ENCODE measurements at regions not wholly inside any gene's neighbourhood (a gene's known extent, or its start where the extent isn't known, plus 50 kb on each side); places are given as distances from the start of the nearest gene placed in this dataset.

- Histone ChIP-seq H3K36me3 (no peaks in the 10 kb centered on the region), H3K27ac (replicated peaks in 1 of 4) (no peak overlapping the region), H3K4me3 (no peak overlapping the region), H3K9me3 (no peaks in the 10 kb centered on the region), H3K4me1 (no peaks in the 10 kb centered on the region), H3K27me3 (no peaks in the 10 kb centered on the region)
- TF ChIP-seq POLR2A (IDR thresholded peaks at IDR 0.05; ENCODE audit: low read depth) (no peak), POLR2AphosphoS5 (IDR thresholded peaks at IDR 0.05) (no peak), EP300 (IDR thresholded peaks at IDR 0.05) (no peak)
- TF ChIP-seq, protein P1, sequence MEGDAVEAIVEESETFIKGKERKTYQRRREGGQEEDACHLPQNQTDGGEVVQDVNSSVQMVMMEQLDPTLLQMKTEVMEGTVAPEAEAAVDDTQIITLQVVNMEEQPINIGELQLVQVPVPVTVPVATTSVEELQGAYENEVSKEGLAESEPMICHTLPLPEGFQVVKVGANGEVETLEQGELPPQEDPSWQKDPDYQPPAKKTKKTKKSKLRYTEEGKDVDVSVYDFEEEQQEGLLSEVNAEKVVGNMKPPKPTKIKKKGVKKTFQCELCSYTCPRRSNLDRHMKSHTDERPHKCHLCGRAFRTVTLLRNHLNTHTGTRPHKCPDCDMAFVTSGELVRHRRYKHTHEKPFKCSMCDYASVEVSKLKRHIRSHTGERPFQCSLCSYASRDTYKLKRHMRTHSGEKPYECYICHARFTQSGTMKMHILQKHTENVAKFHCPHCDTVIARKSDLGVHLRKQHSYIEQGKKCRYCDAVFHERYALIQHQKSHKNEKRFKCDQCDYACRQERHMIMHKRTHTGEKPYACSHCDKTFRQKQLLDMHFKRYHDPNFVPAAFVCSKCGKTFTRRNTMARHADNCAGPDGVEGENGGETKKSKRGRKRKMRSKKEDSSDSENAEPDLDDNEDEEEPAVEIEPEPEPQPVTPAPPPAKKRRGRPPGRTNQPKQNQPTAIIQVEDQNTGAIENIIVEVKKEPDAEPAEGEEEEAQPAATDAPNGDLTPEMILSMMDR (IDR thresholded peaks at IDR 0.05) = no peak
- WGBS = 52% methylated on average over 3 of the region's 3 CpGs
- DNase-seq (ENCODE audit: extremely low spot score) = no peak
- intact Hi-C loops (cut with DNase I) = no loop called here
These were observed 205.2 kb upstream of the ROBO2 start for GRCh38 chr3:76834657-76835056.

DNA sequence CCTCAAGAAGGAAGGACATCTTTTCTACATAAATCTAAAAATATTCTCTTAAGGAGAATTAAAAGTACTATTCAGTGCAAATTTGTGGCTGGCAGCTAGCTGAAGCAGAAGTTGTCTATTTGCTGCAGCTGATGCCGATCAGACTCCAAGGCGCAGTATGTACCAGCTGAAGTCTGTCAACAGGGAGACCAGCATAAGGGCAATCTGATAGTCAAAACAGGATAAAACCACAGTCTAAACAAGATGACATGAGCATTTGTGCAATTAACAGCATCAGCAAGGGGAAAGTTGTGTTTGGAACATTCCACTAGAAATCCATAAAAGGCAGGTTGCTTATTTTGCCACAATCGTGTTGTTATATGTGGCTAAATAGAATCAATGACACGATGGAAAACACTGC is 198.2 kb upstream of the ROBO2 start:
- no peaks in the 10 kb centered on the region for H3K9me3 ChIP-seq
- H3K27ac ChIP-seq (replicated peaks in 1 of 4) = no peak overlapping the region
- TF ChIP-seq POLR2AphosphoS5 (IDR thresholded peaks at IDR 0.05) (no peak), EP300 (IDR thresholded peaks at IDR 0.05) (no peak), POLR2A (IDR thresholded peaks at IDR 0.05; ENCODE audit: low read depth) (no peak)
- TF ChIP-seq, protein P1 (IDR thresholded peaks at IDR 0.05) = no peak
- intact Hi-C loops (cut with DNase I) = no loop called here
- no peaks in the 10 kb centered on the region for H3K36me3 ChIP-seq
- 38% methylated on average over 4 of the region's 4 CpGs for WGBS
- H3K27me3 ChIP-seq = no peaks in the 10 kb centered on the region
- no peaks in the 10 kb centered on the region for H3K4me1 ChIP-seq
- no peak overlapping the region for H3K4me3 ChIP-seq
- DNase-seq (ENCODE audit: extremely low spot score) = no peak

DNA sequence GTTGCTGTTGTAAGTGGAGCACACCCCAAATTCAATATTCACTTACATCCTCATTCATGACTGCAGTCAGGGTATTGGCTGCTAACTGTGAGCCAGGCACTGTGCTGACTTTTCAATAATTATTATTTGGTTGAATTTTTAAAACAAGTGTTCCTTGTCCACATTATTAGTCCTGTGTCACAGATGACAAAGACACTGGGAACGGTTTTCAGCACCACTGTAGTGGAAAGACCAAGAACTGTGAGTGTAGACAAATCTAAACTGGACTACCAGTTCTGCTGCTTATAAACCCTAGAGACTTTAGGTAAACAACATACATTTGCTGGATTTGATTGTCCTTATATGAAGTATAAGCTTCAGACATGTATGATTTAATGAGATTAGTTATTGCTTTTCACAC is 197.7 kb upstream of the ROBO2 start:
- no peaks in the 10 kb centered on the region for H3K9me3 ChIP-seq
- H3K27ac ChIP-seq (replicated peaks in 1 of 4) = no peak overlapping the region
- no peak for DNase-seq (ENCODE audit: extremely low spot score)
- no peaks in the 10 kb centered on the region for H3K4me1 ChIP-seq
- H3K4me3 ChIP-seq = no peak overlapping the region
- no peak for TF ChIP-seq POLR2AphosphoS5 (IDR thresholded peaks at IDR 0.05)
- TF ChIP-seq, protein P1 (IDR thresholded peaks at IDR 0.05) = no peak
- TF ChIP-seq EP300 (IDR thresholded peaks at IDR 0.05) = no peak
- TF ChIP-seq POLR2A (IDR thresholded peaks at IDR 0.05; ENCODE audit: low read depth) = no peak
- no peaks in the 10 kb centered on the region for H3K27me3 ChIP-seq
- H3K36me3 ChIP-seq = no peaks in the 10 kb centered on the region
- intact Hi-C loops (cut with DNase I) = no loop called here
- WGBS = 50% methylated on average over 1 of the region's 1 CpG

DNA sequence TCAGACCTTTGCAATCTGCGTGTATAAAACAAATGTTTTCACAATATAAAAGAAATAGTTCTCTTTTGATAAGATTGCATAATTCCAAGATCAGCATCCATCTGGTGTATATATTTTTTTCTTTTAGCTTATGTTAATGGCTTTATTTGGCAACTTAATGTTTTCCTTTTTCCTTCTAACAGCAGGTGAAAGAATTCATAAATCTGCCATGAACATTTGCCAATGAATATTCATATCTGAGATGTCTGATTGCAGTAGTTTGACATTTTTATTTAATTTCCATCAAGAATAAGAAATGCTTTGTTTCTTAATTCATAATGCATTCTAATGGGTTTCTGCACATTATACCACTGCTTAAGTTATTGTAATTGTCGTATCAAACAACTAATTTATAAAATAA is 184.4 kb upstream of the ROBO2 start:
- intact Hi-C loops (cut with DNase I) = no loop called here
- Histone ChIP-seq H3K4me1 (no peaks in the 10 kb centered on the region), H3K9me3 (no peaks in the 10 kb centered on the region), H3K36me3 (no peaks in the 10 kb centered on the region), H3K27ac (replicated peaks in 1 of 4) (no peak overlapping the region), H3K4me3 (no peak overlapping the region), H3K27me3 (no peaks in the 10 kb centered on the region)
- 77% methylated on average over 2 of the region's 2 CpGs for WGBS
- no peak for TF ChIP-seq POLR2A (IDR thresholded peaks at IDR 0.05; ENCODE audit: low read depth)
- TF ChIP-seq, protein P1 (IDR thresholded peaks at IDR 0.05) = no peak
- no peak for TF ChIP-seq POLR2AphosphoS5 (IDR thresholded peaks at IDR 0.05)
- TF ChIP-seq EP300 (IDR thresholded peaks at IDR 0.05) = no peak
- no peak for DNase-seq (ENCODE audit: extremely low spot score)

GRCh38 chr3:76859596-76859995 is 180.3 kb upstream of the ROBO2 start:
- Histone ChIP-seq H3K27me3 (no peaks in the 10 kb centered on the region), H3K4me1 (no peaks in the 10 kb centered on the region), H3K4me3 (no peak overlapping the region), H3K36me3 (no peaks in the 10 kb centered on the region), H3K9me3 (no peaks in the 10 kb centered on the region), H3K27ac (replicated peaks in 1 of 4) (no peak overlapping the region)
- no peak for DNase-seq (ENCODE audit: extremely low spot score)
- intact Hi-C loops (cut with DNase I) = no loop called here
- TF ChIP-seq POLR2AphosphoS5 (IDR thresholded peaks at IDR 0.05) (no peak), POLR2A (IDR thresholded peaks at IDR 0.05; ENCODE audit: low read depth) (no peak), EP300 (IDR thresholded peaks at IDR 0.05) (no peak)
- TF ChIP-seq, protein P1 (IDR thresholded peaks at IDR 0.05) = no peak
- 86% methylated on average over 3 of the region's 3 CpGs for WGBS

Measured in esophagus muscularis mucosa (tissue), 4 donors.